ENCODE measurements at regions not wholly inside any gene's neighbourhood (a gene's known extent, or its start where the extent isn't known, plus 50 kb on each side); places are given as distances from the start of the nearest gene placed in this dataset.
"Not testable (repeated sequence)": the region's sequence is repeated elsewhere in the genome, so short reads cannot be mapped to it uniquely, and the experiment has no call there.

DNA sequence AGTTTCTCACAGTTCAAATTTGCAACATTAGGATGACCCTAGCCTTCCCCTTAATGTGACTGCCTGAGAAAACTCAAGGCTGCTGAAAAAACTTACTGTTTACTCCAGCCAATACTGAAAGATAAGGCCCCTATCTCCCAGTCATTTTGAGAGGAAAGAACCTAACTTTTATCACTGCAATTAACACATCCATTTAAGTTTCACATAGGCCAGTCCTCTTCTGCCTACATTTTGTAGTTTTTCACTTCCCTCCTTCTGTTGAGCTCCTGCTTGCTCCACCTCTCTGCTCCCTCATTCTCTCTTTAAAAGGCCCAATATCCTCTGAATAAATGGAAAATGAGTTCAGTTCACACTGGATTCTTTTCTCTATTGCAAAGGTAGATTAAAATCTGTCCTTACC, 1996.2 kb upstream of the FLRT2 start:
- no peak for DNase-seq

DNA sequence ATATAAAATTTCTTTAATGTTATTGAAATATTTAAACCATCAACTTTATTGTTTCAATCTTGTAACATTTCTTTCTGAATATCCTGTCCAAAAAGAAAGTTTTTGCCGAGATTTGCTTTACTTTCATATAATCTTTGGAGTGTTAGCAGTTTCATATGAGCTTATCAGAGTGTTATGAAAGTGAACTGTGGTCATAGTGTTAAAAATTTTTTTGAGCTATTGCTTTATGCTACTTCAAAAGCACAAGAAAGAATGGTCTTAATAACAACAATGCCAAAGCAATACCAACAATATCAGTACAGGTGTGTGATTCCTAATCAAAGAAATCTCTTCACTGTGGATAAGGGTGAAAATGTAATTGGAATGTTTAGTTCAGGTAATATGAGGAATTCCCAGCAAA, 1994.9 kb upstream of the FLRT2 start:
- no peak for DNase-seq

DNA sequence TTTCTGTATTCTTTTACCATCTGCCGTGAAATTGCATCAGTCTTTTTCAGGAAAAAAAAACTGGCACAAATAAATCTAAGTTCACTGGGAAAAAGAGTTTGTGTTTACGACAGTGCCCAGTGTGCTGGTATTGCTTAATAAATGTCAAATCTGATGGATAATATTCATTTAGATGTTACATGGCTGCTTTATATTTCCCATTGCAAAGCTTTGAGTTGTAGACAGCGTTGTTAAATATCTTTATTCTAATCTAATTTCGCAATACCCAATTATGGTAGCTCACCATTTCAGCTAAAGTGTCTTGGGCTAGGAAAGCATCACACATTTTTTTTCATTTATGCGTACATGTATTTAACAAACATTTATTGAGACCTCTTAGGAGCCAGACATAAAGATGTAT, 1994.5 kb upstream of the FLRT2 start:
- DNase-seq = no peak

DNA sequence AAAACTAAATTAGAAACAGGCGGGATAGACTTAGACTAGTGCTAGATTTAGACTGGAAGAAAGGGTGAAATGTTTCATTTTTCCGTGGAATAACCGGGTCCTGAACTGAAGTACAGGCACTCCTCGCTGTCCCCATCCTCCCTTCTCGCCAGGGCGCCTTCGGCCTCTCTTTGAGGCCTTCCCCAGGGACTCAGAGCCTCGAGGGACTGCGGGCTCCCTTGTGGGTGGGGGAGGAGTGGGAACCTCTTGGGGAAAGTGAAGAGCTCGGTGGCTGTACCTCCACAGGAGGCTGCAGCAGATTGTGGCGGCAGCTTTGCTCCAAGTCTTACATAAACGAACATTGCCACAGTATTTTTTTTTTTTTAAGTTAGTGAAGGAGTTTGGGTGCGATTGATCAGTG, 1988.8 kb upstream of the FLRT2 start:
- DNase-seq = no peak

DNA sequence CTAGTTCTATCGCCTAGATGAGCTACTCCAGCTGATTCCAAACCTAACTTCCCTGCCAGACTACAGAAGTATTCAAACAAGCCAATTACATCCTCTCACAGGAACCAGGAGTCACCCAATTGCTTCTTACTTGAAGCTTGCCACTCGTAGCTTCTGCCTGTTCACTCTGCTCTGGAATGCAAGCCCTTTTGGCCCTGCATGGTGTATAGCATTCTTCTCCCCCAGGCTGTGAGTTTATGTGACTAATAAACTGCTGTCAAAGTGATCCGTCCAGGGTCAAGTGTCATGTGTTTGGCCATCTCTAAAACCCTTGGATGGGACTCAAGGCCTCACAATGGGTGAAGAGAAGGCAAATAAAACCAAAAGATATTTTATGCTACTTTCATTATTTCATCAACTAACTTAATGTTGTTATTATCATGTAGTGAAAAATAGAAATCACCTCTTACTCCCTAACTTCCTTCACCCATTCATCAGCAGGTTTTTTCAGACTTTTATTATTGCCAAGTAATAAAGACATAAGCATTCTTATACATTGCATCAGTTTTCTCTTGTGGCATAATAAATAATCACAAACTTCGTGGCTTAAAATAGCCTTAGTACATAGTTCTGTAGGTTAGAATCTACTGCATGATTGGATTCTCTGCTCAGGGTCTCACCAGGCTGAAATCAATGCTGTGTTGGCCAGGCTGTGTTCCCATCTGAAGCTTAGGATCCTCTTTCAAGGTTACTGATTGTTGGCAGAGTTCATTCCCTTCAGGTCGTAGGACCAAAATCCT, 1981.7 kb upstream of the FLRT2 start:
- DNase-seq = no peak

DNA sequence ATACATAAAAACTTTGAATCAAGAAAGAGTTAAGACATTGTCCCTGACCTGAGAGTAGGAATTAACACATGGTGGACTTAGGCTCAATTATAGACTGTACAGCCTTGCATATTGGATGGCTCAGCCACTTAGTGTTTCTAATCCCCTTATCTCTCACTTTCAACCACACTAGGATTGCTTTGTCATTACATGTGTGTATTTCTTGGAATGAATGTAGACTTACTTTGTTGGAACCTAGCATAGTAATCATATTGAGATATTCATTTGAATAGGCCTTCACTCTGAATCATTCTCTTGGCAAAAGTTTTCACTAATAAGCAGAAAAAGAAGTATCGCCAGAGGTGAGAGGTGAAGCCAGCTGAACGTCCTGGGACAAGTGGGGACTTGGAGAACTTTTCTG, 1973.9 kb upstream of the FLRT2 start:
- no peak for DNase-seq

DNA sequence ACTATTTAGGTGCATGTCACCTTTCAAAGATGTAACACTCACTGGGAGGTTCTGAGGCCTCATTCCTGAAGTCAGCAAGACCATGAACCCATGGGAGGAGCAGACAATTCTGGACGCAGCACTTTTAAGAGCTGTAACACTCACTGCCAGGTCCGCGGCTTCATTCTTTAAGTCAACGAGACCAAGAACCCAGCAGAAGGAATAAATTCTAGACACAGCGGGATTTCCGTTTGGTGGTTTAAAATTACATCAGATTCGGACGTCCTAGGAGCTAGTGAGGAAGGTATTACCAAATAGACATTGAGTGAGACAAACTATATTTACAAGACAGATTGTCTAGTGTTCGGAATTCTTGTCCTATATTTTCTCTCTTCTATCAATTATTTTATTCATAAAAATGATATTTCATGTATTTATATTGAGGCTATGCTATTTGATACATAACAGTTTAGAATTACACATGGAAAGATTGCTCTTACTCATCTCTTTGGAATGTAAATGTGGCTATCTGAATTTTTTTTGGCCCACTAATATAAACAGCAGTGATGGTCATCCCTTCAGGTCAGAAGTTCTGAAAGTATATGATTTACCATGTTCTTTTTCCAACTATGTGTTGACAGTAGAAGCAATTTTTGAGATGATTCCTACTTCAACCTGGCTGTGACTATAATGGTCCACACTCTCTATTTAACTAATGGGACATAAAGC, 1973.0 kb upstream of the FLRT2 start:
- DNase-seq = no peak

DNA sequence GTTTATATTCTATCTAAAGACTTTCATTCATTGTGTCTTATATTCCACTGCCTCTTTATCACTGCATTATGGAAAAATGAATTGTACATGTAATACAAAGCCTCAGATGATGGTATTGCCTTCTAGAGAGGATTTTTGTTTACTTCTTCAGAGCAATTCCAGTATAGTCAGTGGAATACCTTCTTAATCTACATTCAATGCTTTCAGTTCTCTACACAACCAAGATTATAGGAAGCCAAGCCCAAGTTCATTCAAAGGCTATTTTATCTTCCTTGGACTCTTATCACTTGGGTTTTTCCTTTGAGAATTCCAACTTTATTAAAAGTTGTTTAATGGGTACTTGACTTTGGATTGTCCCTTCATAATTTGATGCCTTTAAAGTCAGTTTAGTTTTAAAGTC, 1971.0 kb upstream of the FLRT2 start:
- DNase-seq = no peak

DNA sequence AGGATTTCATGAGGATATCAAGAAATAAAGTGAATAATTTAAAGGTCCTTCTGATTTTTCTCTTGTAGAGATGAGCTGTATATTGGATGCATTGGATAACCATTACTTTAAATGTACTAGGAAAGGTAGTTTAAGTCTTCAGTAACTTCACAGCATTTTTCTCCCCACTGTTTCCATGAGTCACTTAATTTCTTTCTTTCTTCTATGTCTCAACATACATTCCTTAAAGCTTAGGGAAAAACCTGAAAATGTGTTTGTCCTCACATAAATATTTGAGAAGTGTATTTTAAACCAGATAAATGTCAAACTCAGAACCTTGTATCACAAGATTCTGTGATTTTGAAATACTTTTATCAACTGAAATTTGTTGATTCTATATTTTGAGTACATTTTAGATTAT, 1970.2 kb upstream of the FLRT2 start:
- no peak for DNase-seq

DNA sequence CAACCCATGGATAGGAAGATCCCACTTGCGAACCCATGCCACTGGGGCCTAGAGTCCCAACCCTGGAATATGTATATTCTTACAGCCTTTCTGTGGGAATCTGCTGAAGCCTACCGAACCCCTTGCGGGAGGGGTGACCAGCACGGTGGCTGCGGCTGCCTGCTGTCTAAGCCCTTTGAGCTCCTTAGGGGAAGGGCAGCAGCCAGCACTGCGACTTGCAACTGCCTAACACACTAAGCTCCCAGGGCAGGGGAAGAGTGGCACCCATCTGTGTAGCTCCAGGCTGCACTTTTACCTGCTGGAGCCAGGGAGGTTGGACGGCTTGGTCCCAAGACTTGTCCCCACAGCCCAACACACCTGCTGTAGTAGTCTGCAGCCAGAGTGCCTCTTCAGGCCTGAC, 1968.7 kb upstream of the FLRT2 start:
- no peak for DNase-seq

DNA sequence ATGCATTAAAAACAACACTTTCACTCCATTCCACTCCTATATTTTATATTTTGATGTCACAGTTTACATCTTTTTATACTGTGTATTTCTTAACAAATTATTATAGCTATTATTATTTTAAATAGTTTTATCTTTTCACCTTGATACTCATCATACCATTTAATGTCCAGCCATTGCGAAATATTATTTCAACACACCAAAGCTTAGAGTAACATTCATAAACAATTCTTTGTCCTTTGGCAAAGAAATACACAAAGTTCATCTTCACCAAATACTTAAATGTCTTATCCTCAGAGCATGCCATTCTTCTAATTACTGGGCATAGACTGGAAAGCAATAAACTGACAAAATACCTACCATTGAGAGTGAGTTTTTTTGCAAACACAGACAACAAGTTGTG, 1963.4 kb upstream of the FLRT2 start:
- no peak for DNase-seq

DNA sequence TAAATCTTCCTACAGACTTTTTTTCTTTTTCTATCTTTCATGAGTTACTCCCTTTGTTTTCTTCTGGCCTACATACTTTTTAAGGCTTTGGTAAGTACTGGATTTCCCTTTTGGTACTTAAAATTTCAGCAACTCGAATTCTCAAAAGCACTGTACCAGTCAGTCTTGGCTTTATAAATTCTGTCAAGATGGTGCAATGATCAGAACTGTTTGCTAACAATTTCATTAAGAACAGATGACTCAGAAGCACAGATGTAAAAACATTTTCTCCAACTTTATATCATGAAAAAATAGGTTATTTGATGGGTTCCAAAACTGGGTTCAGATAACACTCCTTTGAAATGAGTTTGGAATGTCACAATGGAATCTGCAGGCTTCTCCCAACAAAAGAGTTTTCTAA, 1961.8 kb upstream of the FLRT2 start:
- no peak for DNase-seq

DNA sequence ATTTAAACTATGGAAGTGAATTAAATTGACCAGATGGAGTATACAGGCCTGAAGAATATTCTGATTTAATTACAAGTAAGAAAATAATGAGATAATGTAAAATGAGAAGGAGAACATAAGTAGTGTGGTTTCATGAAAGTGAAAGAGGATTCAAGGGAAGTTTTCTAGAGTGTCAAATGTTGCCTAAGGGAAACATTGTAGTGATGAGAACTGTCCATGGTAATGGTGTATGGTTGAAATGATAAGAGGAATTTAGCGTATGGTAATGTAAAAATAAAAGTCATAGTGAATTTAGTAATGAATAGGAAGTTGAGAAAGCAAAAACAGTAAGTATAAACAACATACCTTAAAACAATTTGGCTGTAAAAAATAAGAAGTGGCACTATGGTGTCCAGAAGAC, 1954.6 kb upstream of the FLRT2 start:
- DNase-seq = no peak

DNA sequence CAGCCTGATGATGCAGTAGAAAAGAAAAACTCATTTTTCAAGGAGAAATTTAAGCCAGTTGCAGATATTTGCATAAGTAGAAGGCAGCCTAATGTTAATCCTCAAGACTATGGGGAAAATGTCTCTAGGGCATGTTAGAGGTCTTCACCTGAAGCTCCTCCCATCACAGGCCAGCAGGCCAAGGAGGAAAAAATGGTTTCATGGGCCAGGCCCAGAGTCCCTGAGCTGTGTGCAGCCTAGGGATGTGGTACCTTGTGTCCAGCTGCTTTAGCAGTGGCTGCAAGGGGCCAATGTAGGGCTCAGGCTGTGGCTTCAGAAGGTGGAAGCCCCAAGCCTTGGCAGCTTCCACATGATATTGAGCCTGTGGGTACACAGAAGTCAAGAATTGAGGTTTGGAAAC, 1946.7 kb upstream of the FLRT2 start:
- DNase-seq = no peak

DNA sequence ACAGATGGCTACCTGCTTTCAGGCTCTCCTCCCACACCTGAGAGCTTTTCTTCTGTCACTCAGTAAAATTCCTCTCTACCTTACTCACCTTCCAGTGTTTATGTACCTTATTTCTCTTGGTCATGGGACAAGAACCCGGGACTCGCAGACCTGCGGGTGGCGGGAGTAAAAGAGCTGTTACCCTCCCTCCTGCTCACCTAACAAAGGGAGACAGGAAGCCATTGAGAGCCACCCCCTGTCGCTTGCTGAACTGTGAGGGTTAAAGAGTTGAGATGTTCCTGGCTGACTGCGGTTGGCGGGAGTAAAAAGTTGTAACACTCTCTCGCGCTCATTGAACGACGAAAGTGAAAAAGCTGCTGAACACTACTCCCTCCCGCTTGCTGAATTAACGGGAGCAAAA, 1935.1 kb upstream of the FLRT2 start:
- no peak for DNase-seq

DNA sequence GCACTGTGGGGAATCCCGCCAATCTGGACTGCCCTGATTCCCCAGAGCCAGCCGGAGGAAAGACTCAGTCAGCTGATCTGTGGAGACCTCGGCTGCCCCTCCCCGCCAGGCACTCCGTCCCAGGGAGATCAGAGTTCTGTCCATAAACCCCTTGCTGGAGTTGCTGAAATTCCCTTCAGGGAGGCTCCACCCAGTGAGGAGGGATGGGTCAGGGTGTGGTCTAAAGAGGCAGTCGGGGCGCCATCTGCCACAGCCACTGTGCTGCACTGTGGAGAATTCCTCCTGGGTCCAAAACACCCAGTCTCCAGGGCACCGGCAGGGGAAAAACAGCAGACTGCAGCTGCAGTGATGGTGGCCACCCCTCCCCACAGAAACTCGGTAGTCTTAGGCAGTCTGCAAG, 1922.3 kb upstream of the FLRT2 start:
- no peak for DNase-seq

DNA sequence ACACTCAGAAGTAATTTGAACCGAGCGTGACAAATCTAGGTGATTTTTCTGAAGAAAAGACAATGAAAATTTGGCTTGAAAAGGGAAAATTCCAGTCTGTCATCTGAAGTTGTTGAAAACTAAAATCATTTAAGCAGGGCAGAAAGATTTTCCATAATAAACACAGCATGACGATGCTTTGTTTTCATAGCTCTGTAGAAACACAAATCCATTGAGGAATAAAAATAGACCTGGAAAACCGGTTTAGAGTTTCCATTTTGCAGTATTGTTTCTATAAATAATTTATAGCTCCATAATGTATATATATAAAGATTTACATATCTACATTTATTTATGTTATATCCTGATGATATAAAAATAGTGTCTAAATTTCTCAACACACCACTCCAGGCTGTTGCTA, 1918.5 kb upstream of the FLRT2 start:
- DNase-seq = no peak

DNA sequence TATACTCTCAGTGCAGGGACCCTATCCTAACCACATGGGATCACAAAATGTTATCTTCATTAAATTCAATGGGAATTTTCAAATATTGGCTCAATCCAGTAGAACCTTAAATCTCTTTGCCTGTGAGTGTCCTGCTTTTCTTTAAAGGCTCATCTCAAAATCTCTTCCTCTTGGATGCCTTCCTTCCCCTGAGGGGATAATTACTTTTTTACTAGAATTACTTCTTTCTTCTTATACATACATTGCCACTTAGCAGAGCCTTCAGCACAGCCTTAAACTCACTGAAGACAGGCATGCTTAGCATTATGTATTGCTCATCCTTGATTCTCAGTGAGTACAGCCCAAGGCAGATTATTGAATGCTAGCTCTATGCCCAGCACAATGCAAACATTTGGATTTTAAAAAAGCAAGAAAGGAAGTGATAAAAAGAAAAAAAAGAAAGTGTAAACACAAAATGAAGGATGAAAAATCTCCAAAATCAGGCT, 1918.0 kb upstream of the FLRT2 start:
- no peak for DNase-seq

DNA sequence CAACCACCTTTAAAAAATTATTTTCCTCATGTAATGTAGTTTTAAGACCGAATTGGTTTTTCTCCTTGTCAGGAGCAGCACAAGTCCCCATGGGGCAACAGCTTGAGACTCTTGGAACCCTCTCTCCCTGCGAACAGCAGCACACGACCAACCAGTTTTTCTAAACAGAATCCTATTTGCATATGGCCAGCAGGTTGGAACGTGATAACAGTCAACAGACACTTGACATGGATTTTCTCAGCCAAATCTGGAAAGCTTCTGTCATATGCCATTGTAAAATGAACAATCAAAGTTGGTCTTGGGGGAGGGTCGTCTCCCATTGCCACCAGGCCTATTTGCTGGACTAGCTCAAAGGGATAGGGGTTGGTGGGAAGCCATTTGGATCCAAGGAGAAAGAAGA, 1915.0 kb upstream of the FLRT2 start:
- no peak for DNase-seq

DNA sequence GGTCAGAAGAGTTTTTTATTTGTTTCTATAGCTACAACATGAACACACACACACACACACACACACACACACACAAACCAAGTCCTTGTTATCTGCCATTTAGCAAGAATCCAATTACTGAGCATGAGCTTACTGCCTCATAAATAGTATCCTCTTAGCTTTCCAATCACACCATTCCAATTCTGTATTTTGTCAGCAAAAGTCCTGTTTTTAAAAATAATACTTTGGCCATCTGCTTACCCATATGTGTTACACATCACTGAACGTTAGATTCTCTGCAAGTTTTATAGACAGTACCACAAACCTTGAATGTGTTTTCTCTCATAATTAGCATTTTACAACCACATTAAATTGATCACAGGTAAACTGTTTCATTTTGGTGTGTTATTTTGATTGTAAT, 1905.4 kb upstream of the FLRT2 start:
- DNase-seq = no peak

DNA sequence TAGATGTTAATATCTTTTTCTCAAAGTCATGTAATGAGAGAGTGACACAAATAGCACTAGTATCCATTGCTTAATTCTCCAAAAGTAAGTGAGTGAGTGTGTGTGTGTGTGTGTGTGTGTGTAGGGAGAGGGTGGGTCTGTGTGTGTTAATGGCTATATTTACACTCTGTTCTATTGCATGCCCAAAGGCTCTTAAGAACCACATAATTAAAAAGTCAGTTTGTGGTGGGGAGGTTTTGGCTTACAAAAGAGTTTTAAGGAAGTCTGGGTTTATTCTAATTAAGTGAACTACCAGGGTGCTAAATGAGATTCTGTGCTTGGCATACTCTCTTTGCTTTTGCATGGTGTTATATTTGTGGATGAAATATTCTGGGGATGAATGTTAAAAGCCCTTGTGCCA, 1897.6 kb upstream of the FLRT2 start:
- DNase-seq = no peak

DNA sequence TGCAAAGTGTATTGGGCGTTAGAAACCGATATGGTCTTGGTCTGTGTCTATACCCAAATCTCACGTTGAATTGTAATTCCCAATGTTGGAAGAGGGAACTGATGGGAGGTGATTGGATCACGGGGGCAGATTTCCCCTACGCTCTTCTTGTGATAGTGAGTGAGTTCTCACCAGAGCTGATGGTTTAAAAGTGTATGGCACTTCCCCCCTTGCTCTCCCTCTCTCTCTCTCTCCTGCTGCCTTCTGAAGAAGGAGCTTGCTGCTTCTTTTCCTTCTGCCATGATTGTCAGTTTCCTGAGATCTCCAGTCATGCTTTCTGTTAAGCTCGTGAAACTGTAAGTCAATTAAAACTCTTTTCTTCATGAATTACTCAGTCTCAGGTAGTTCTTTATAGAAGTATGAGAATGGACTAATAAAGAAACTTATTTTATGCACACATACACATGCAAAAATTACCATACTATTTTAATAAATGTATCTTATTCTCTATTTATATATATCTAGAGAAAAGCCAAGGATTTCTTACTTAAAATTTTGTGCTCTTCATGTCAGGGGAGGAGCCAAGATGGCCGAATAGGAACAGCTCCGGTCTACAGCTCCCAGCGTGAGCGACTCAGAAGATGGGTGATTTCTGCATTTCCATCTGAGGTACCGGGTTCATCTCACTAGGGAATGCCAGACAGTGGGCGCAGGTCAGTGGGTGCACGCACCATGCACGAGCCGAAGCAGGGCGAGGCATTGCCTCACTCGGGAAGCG, 1891.0 kb upstream of the FLRT2 start:
- no peak for DNase-seq

DNA sequence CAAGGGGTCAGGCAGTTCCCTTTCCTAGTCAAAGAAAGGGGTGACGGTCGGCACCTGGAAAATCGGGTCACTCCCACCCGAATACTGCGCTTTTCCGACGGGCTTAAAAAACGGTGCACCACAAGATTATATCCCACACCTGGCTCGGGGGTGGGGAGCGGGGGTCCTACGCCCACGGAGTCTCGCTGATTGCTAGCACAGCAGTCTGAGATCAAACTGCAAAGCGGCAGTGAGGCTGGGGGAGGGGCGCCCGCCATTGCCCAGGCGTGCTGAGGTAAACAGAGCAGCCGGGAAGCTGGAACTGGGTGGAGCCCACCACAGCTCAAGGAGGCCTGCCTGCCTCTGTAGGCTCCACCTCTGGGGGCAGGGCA, 1890.5 kb upstream of the FLRT2 start:
- DNase-seq = not testable (repeated sequence)

DNA sequence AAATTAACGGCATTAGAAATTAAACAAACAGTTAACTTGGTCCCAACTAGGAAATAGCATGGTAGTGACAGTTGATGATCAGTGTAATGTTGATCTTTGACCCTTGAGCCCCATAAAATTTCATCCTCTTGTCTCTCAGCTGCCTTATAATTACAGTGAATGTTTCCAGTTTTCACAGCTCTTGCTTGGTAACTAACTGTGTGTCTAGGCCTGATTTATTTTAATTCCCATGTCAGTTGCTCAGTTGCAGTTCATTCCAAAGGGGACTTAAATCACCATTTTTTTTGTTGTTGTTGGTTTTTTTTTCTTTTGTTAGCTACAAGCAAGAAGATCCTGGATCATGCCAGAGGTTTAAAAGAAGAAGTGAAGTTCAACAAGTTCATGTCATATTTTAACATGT, 1883.7 kb upstream of the FLRT2 start:
- no peak for DNase-seq

Data from activated CD8-positive, alpha-beta memory T cell treated with anti-CD3 and anti-CD28 coated beads for 24 hours (primary cell).